ENCODE measurements at regions not wholly inside any gene's neighbourhood (a gene's known extent, or its start where the extent isn't known, plus 50 kb on each side); places are given as distances from the start of the nearest gene placed in this dataset.

DNA sequence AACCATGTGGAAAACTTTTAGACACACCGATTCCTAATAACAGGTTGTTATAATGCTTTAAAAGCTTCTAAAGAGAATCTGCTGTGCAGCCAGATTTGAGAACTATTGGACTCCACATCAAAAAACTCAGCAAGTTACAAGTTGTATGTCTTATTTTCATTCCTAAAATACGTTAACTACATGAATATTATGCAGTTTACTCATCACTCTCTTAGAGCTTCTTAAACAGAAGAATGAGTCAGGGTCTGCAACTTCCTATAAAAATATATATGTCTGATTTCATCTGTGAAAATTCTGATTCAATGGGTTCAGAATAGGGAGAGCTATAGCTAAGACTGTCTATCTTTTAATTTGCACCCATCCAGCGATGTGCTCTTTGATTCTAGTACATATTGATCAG is 244.2 kb upstream of the EPHA3 start (continued):
- TF ChIP-seq JUNB (IDR thresholded peaks at IDR 0.05; ENCODE audit: unreplicated experiment) (no peak), EZH2 (IDR thresholded peaks at IDR 0.05; ENCODE audit: low read depth, unreplicated experiment) (no peak), EZH2phosphoT487 (IDR thresholded peaks at IDR 0.05; ENCODE audit: unreplicated experiment) (no peak), STAT1 (IDR thresholded peaks at IDR 0.05; ENCODE audit: unreplicated experiment) (no peak), ZNF114 (CRISPR knock-in tag; IDR thresholded peaks at IDR 0.05) (no peak)
- TF ChIP-seq, protein P1, sequence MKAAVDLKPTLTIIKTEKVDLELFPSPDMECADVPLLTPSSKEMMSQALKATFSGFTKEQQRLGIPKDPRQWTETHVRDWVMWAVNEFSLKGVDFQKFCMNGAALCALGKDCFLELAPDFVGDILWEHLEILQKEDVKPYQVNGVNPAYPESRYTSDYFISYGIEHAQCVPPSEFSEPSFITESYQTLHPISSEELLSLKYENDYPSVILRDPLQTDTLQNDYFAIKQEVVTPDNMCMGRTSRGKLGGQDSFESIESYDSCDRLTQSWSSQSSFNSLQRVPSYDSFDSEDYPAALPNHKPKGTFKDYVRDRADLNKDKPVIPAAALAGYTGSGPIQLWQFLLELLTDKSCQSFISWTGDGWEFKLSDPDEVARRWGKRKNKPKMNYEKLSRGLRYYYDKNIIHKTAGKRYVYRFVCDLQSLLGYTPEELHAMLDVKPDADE (IDR thresholded peaks at IDR 0.05): no peak
- TF ChIP-seq, protein P2, sequence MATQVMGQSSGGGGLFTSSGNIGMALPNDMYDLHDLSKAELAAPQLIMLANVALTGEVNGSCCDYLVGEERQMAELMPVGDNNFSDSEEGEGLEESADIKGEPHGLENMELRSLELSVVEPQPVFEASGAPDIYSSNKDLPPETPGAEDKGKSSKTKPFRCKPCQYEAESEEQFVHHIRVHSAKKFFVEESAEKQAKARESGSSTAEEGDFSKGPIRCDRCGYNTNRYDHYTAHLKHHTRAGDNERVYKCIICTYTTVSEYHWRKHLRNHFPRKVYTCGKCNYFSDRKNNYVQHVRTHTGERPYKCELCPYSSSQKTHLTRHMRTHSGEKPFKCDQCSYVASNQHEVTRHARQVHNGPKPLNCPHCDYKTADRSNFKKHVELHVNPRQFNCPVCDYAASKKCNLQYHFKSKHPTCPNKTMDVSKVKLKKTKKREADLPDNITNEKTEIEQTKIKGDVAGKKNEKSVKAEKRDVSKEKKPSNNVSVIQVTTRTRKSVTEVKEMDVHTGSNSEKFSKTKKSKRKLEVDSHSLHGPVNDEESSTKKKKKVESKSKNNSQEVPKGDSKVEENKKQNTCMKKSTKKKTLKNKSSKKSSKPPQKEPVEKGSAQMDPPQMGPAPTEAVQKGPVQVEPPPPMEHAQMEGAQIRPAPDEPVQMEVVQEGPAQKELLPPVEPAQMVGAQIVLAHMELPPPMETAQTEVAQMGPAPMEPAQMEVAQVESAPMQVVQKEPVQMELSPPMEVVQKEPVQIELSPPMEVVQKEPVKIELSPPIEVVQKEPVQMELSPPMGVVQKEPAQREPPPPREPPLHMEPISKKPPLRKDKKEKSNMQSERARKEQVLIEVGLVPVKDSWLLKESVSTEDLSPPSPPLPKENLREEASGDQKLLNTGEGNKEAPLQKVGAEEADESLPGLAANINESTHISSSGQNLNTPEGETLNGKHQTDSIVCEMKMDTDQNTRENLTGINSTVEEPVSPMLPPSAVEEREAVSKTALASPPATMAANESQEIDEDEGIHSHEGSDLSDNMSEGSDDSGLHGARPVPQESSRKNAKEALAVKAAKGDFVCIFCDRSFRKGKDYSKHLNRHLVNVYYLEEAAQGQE (IDR thresholded peaks at IDR 0.05; ENCODE audit: unreplicated experiment): no peak

DNA sequence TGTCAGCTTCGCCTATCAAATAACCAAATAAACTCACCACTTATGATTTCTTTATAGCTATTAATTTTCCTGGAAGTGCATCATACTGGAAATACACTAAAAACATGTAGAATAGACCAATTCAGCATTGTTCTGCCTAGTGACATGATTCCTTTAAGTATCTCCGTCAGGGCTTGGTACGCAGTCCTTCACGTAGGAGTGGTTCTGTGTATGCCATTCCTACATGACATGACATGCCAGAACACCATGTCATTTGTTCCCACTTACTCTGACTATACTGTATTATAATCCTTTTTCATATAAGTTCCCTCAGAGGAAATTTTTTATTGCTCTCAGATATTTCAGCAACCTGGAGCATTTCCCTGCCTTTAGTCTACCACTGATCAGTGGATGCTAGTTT is 230.7 kb upstream of the EPHA3 start:
- no peak for ATAC-seq
- Histone ChIP-seq H3K27me3 (ENCODE audit: insufficient read depth) (no peaks in the 10 kb centered on the region), H3K9me2 (ENCODE audit: insufficient read depth) (no peaks in the 10 kb centered on the region), H3K36me3 (ENCODE audit: insufficient read depth) (no peaks in the 10 kb centered on the region), H4K20me1 (replicated peaks; ENCODE audit: insufficient read depth) (no peaks in the 10 kb centered on the region), H3K4me1 (ENCODE audit: insufficient read depth) (no peaks in the 10 kb centered on the region), H2AFZ (no peak overlapping the region), H3K4me3 (no peak overlapping the region), H3K27ac (ENCODE audit: low read depth) (no peak overlapping the region), H3K79me2 (replicated peaks; ENCODE audit: insufficient read depth) (no peaks in the 10 kb centered on the region), H3K4me2 (no peak overlapping the region), H3F3A (replicated peaks; ENCODE audit: low read depth) (no peaks in the 10 kb centered on the region)
- H3K27me3 Mint-ChIP-seq (ENCODE audit: insufficient read depth, low read depth, poor library complexity): peaks cover 1% of the 10 kb centered on the region
- no peak overlapping the region for H3K27ac Mint-ChIP-seq
- no peak overlapping the region for H3K4me3 Mint-ChIP-seq
- H3K4me1 Mint-ChIP-seq: no peaks in the 10 kb centered on the region
- H3K9me3 Mint-ChIP-seq: no peaks in the 10 kb centered on the region
- DNase-seq (ENCODE audit: low spot score): no peak
- H3K36me3 Mint-ChIP-seq (ENCODE audit: low read depth): no peaks in the 10 kb centered on the region
- TF ChIP-seq, protein P2 (IDR thresholded peaks at IDR 0.05; ENCODE audit: unreplicated experiment): no peak
- no peak for TF ChIP-seq NANOG (IDR thresholded peaks at IDR 0.05; ENCODE audit: borderline replicate concordance)
- TF ChIP-seq POLR2AphosphoS5 (IDR thresholded peaks at IDR 0.05; ENCODE audit: low read depth): no peak
- TF ChIP-seq ZNF114 (CRISPR knock-in tag; IDR thresholded peaks at IDR 0.05): no peak
- TF ChIP-seq, protein P1 (IDR thresholded peaks at IDR 0.05): no peak
- no peak for TF ChIP-seq STAT1 (IDR thresholded peaks at IDR 0.05; ENCODE audit: unreplicated experiment)
- TF ChIP-seq ZNF331 (CRISPR knock-in tag; IDR thresholded peaks at IDR 0.05; ENCODE audit: low read depth): no peak
- TF ChIP-seq CREB1 (CRISPR knock-in tag; IDR thresholded peaks at IDR 0.05; ENCODE audit: low read depth): no peak
- no peak for TF ChIP-seq EZH2phosphoT487 (IDR thresholded peaks at IDR 0.05; ENCODE audit: unreplicated experiment)
- TF ChIP-seq, protein P3, sequence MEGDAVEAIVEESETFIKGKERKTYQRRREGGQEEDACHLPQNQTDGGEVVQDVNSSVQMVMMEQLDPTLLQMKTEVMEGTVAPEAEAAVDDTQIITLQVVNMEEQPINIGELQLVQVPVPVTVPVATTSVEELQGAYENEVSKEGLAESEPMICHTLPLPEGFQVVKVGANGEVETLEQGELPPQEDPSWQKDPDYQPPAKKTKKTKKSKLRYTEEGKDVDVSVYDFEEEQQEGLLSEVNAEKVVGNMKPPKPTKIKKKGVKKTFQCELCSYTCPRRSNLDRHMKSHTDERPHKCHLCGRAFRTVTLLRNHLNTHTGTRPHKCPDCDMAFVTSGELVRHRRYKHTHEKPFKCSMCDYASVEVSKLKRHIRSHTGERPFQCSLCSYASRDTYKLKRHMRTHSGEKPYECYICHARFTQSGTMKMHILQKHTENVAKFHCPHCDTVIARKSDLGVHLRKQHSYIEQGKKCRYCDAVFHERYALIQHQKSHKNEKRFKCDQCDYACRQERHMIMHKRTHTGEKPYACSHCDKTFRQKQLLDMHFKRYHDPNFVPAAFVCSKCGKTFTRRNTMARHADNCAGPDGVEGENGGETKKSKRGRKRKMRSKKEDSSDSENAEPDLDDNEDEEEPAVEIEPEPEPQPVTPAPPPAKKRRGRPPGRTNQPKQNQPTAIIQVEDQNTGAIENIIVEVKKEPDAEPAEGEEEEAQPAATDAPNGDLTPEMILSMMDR (conservative IDR thresholded peaks at IDR 0.05; ENCODE audit: low read depth in 2 of 2): no peak

Data from GM23338 (cell line).